RWPE2 (cell line): ENCODE measurements at regions not wholly inside any gene's neighbourhood (a gene's known extent, or its start where the extent isn't known, plus 50 kb on each side); places are given as distances from the start of the nearest gene placed in this dataset.

Source experiments
- ATAC-seq: fragments of 200-7000 bp; cut with Tn5 transposase; 3 replicates; pipeline ENCODE4 v1.9.1; 2021; ENCODE audit warnings: low read depth
- DNase-seq: peaks from one replicate; pipeline ENCODE4 v3.0.0-alpha.2; 2020; ENCODE audit warnings: low spot score
- H3K27ac ChIP-seq: fragments of 450-650 bp; 2 replicates; pipeline ENCODE4 v1.5.1; 2017; ENCODE audit warnings: mild to moderate bottlenecking; ENCODE audit not compliant: poor library complexity, severe bottlenecking
- H3K27me3 ChIP-seq: fragments of 250-450 bp; sonication (Bioruptor Pico); 2 replicates; pipeline ENCODE4 v1.5.1; 2021; ENCODE audit warnings: mild to moderate bottlenecking, moderate library complexity; ENCODE audit not compliant: insufficient read depth, poor library complexity, severe bottlenecking
- H3K36me3 ChIP-seq: fragments of 250-450 bp; sonication (Bioruptor Pico); 2 replicates; pipeline ENCODE4 v1.5.1; 2020; ENCODE audit warnings: low read depth, mild to moderate bottlenecking, moderate library complexity
- H3K4me1 ChIP-seq: fragments of 250-450 bp; sonication (Bioruptor Pico); 2 replicates; pipeline ENCODE4 v1.5.1; 2021; ENCODE audit warnings: mild to moderate bottlenecking, moderate library complexity; ENCODE audit not compliant: insufficient read depth, poor library complexity, severe bottlenecking
- H3K4me3 ChIP-seq: fragments of 250-450 bp; sonication (Bioruptor Pico); 2 replicates; pipeline ENCODE4 v1.5.1; 2021; ENCODE audit warnings: mild to moderate bottlenecking, moderate library complexity; ENCODE audit not compliant: severe bottlenecking
- H3K9me3 ChIP-seq: fragments of 250-450 bp; sonication (Bioruptor Pico); 2 replicates; pipeline ENCODE4 v1.5.1; 2021; ENCODE audit warnings: mild to moderate bottlenecking, moderate library complexity; ENCODE audit not compliant: severe bottlenecking
- TF ChIP-seq, protein P1 (sequence below): fragments of 450-650 bp; IDR thresholded peaks from one replicate; pipeline ENCODE4 v1.5.1; 2017; ENCODE audit warnings: mild to moderate bottlenecking, moderate library complexity; ENCODE audit not compliant: poor library complexity, severe bottlenecking

DNA sequence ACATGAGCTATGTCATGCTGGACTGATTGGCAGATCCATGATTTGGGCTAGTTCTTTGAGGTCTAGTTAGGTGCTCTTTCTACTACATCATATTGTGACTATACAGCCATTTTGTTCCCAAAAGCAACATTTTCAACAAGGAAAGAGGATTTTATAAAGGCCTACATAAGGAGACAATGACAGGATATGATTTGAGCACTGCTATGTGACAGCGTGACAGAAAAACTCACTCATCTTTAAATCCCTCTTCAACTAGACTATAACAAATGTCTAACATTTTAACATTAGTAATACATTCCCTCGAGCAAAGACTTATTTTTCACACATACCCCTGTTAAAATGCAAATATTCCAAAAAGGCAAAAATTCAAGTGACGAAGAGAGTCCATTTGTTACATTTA, 209.6 kb upstream of the CHST9 start:
- no peak for ATAC-seq
- Histone ChIP-seq H3K36me3 (no peaks in the 10 kb centered on the region), H3K4me3 (no peak overlapping the region), H3K4me1 (no peaks in the 10 kb centered on the region), H3K9me3 (no peaks in the 10 kb centered on the region), H3K27ac (no peak overlapping the region), H3K27me3 (no peaks in the 10 kb centered on the region)
- TF ChIP-seq, protein P1, sequence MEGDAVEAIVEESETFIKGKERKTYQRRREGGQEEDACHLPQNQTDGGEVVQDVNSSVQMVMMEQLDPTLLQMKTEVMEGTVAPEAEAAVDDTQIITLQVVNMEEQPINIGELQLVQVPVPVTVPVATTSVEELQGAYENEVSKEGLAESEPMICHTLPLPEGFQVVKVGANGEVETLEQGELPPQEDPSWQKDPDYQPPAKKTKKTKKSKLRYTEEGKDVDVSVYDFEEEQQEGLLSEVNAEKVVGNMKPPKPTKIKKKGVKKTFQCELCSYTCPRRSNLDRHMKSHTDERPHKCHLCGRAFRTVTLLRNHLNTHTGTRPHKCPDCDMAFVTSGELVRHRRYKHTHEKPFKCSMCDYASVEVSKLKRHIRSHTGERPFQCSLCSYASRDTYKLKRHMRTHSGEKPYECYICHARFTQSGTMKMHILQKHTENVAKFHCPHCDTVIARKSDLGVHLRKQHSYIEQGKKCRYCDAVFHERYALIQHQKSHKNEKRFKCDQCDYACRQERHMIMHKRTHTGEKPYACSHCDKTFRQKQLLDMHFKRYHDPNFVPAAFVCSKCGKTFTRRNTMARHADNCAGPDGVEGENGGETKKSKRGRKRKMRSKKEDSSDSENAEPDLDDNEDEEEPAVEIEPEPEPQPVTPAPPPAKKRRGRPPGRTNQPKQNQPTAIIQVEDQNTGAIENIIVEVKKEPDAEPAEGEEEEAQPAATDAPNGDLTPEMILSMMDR: no peak
- DNase-seq: no peak

DNA sequence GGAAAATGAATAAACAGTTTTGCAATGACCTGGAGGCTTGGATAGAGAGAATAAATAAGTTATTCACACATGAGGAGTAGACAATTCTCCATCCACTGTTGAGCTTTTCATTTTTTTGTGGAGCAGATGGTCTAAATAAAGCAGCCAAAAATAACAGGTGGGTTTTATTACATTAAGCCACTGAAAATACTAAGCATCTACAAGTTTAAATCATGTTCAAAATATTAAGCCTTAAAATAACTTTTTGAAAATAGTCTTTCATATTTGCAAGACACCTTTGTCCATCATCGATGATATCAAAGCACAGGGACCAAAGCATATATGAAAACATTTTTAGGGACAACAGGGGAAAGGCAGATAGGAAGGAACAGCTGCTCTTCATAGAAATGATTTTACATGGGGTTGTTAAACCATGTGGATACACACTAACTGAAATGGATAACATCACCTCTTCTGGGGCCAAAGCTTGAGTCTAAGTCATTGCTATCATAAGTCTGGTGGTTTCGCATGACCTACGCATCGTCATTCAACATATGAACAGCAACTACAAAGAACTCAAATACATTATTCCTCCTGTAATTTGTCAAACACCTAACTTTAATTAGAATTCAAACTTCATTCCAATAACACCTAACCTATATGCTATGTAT, 197.6 kb upstream of the CHST9 start:
- TF ChIP-seq, protein P1: no peak
- H3K27ac ChIP-seq: no peak overlapping the region
- no peaks in the 10 kb centered on the region for H3K36me3 ChIP-seq
- ATAC-seq (no peak), DNase-seq (no peak)
- peaks cover 4% of the 10 kb centered on the region for H3K27me3 ChIP-seq
- H3K4me1 ChIP-seq: peaks cover 10% of the 10 kb centered on the region
- no peak overlapping the region for H3K4me3 ChIP-seq
- H3K9me3 ChIP-seq: no peaks in the 10 kb centered on the region

DNA sequence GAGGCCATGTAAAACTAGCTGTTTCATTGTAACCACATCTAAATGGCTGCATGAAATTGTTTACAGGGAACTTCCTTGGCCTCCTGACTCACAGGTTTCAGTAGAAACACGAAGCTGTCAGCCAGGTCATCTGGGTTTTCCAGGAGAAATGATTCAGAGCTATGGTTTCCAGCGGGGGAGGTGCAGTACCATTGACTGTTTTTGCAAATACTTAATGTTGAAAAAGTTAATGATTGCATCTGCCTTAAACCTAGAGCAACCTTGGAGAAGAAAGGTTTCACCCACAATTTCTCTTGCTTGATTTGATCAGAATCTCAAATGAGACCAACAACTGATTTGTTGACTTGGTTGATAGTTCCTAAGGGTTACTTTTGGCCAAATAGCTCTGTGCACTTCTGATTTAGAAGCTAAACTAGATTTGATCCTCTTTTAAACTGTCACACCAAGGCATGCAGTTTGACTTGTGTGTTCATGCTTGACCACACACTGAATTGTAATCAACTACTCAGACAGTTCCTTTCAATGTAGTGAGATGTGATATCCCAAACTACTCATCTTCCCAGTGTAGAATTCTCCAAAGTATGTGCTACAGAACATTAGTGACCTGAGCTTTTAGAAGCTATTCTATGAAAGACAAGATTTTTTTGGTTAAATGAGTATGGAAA, 193.5 kb upstream of the CHST9 start:
- peak; percentile 54 for DNase-seq
- peaks cover 4% of the 10 kb centered on the region for H3K27me3 ChIP-seq
- H3K9me3 ChIP-seq: no peaks in the 10 kb centered on the region
- peaks cover 11% of the 10 kb centered on the region for H3K4me1 ChIP-seq
- TF ChIP-seq, protein P1: no peak
- H3K36me3 ChIP-seq: no peaks in the 10 kb centered on the region
- no peak overlapping the region for H3K4me3 ChIP-seq
- ATAC-seq: peak; percentile 96
- H3K27ac ChIP-seq: no peak overlapping the region

DNA sequence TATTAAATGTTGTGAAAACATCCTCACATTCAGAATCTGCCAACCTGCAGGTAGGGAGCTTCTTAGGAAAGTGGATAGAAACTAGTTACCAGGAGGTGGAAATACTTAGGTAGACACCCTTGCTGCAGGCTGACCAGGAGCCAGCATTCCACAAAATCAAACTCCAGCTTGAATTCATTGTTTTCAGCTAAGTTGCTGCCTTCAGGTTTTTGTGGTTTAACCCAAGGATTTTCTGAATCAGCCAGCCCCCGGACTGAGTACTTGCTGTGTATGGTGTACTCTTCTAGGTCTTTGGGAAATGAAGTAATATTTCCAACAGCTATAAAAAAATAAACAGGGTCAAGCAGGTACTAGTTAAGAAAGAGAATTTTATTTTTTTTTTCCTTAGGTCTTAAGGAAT, 192.1 kb upstream of the CHST9 start:
- Histone ChIP-seq H3K36me3 (no peaks in the 10 kb centered on the region), H3K27me3 (no peaks in the 10 kb centered on the region), H3K27ac (no peak overlapping the region), H3K4me1 (peaks cover 11% of the 10 kb centered on the region), H3K9me3 (no peaks in the 10 kb centered on the region), H3K4me3 (no peak overlapping the region)
- no peak for DNase-seq
- TF ChIP-seq, protein P1: no peak
- ATAC-seq: no peak

DNA sequence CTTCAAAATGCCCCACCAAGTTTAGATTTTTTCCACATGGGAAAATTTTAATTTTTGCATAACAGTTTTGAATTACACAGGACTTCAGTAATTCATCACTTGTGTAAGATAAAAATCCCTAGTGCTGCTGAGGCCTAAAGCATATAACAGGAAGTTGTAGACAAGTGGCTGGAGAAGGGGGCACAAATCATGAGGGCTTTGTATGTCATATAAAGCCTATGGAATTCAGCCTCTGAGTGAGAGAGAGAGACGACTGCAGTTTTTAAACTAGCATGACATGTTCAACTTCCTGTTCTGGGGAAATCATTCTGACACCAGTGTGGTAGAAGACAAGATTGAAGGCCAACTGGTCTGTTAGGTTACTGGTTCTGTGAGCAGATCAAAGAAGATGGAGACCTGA, 187.3 kb upstream of the CHST9 start:
- H3K27me3 ChIP-seq: no peaks in the 10 kb centered on the region
- H3K9me3 ChIP-seq: no peaks in the 10 kb centered on the region
- H3K4me3 ChIP-seq: no peak overlapping the region
- no peaks in the 10 kb centered on the region for H3K4me1 ChIP-seq
- H3K27ac ChIP-seq: no peak overlapping the region
- H3K36me3 ChIP-seq: no peaks in the 10 kb centered on the region
- TF ChIP-seq, protein P1: no peak
- ATAC-seq (no peak), DNase-seq (no peak)
